Panc1 (cell line): ENCODE measurements at regions not wholly inside any gene's neighbourhood (a gene's known extent, or its start where the extent isn't known, plus 50 kb on each side); places are given as distances from the start of the nearest gene placed in this dataset.

ENCODE experiments used
- CTCF ChIP-seq: fragments of 450-650 bp; IDR thresholded peaks from 2 replicates; pipeline ENCODE4 v1.5.1; 2017; ENCODE audit warnings: mild to moderate bottlenecking
- POLR2AphosphoS5 ChIP-seq: IDR thresholded peaks from 2 replicates; pipeline ENCODE4 v1.6.1; 2012; ENCODE audit warnings: mild to moderate bottlenecking, low read depth, low read length, moderate library complexity
- REST ChIP-seq, 2 experiments: IDR thresholded peaks; 2 replicates each; pipeline ENCODE4 v1.6.1; 2011 to 2012; ENCODE audit warnings: low read depth in 2 of 2, control low read depth in 1 of 2, low read length in 1 of 2, mild to moderate bottlenecking in 1 of 2, moderate library complexity in 1 of 2; ENCODE audit not compliant: insufficient read depth in 1 of 2
- SIN3A ChIP-seq: IDR thresholded peaks from 2 replicates; pipeline ENCODE4 v1.6.1; 2012; ENCODE audit warnings: low read depth, mild to moderate bottlenecking, low read length, moderate library complexity, borderline replicate concordance; ENCODE audit not compliant: insufficient read depth
- TCF7L2 ChIP-seq: IDR thresholded peaks from 2 replicates; pipeline ENCODE4 v1.6.1; 2011; ENCODE audit warnings: mild to moderate bottlenecking, low read depth, low read length, inconsistent platforms

GRCh38 chr1:234531151-234531635 is 52.2 kb upstream of the TARBP1 start:
- TF ChIP-seq CTCF (no peak), POLR2AphosphoS5 (no peak), SIN3A (no peak), REST (IDR thresholded peaks at IDR 0.05; ENCODE audit: insufficient read depth in 1 of 2, low read depth in 2 of 2, low read length in 1 of 2) (no peak), TCF7L2 (no peak)
